ENCODE measurements at regions not wholly inside any gene's neighbourhood (a gene's known extent, or its start where the extent isn't known, plus 50 kb on each side); places are given as distances from the start of the nearest gene placed in this dataset.

DNA sequence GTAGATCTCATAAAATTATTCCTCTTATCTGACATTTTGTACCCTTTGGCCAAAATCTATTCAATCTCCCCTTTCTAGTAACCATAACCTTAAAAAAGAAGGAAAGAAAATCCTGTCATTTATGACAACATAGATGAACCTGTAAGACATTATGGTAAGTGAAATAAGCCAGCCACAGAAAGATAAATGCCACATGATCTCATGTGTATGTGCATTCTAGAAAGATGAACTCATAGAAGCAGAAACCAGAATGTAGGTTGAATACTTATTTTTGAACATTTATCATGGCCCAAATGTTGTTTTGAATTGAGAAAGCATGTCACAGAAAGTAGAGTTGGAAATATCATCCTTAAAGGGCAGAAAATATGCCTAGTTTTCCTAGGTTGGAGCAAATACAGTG is 1053.6 kb downstream of the SLC6A15 start:
- TF ChIP-seq CTCF (IDR thresholded peaks at IDR 0.05; ENCODE audit: insufficient read depth, low read depth, low read length) (no peak), EZH2 (IDR thresholded peaks at IDR 0.05; ENCODE audit: insufficient read depth, low read length) (no peak)

All from astrocyte (in vitro differentiated cells and primary cell).